Liver (tissue), 8 donors: ENCODE measurements at regions not wholly inside any gene's neighbourhood (a gene's known extent, or its start where the extent isn't known, plus 50 kb on each side); places are given as distances from the start of the nearest gene placed in this dataset.

Experiments
- DNase-seq: peaks from one replicate; pipeline ENCODE4 v3.0.0-alpha.2; 2017; ENCODE audit warnings: low spot score
- H3K27ac ChIP-seq, 2 donors: one replicate each; pipeline ENCODE4 v1.7.0; 2013; ENCODE audit warnings: inconsistent platforms in 2 of 2, low read length in 2 of 2, control low read depth in 1 of 2, low read depth in 1 of 2, mild to moderate bottlenecking in 1 of 2
- H3K27me3 ChIP-seq, 4 donors: one replicate each; pipeline versions ENCODE4 v1.6.1 to v1.7.0; 2013; ENCODE audit warnings: low read length in 3 of 4, inconsistent platforms in 1 of 4, mild to moderate bottlenecking in 1 of 4, moderate library complexity in 1 of 4; ENCODE audit not compliant: control insufficient read depth in 4 of 4, insufficient read depth in 4 of 4
- H3K36me3 ChIP-seq, 4 donors: one replicate each; pipeline versions ENCODE4 v1.6.1 to v1.7.0; 2013; ENCODE audit warnings: low read length in 3 of 4, mild to moderate bottlenecking in 3 of 4, low read depth in 1 of 4, moderate library complexity in 1 of 4; ENCODE audit not compliant: control insufficient read depth in 4 of 4, insufficient read depth in 3 of 4
- H3K4me1 ChIP-seq, 4 donors: one replicate each; pipeline versions ENCODE4 v1.6.1 to v1.7.0; 2013; ENCODE audit warnings: low read length in 3 of 4, mild to moderate bottlenecking in 3 of 4, moderate library complexity in 1 of 4; ENCODE audit not compliant: control insufficient read depth in 4 of 4, insufficient read depth in 4 of 4
- H3K4me3 ChIP-seq, 3 donors: one replicate each; pipeline versions ENCODE4 v1.6.1 to v1.7.0; 2013; ENCODE audit warnings: low read length in 3 of 3, control low read depth in 1 of 3, low read depth in 1 of 3, mild to moderate bottlenecking in 1 of 3
- H3K9ac ChIP-seq, 2 donors: one replicate each; pipeline ENCODE4 v1.7.0; 2013; ENCODE audit warnings: low read length in 2 of 2, mild to moderate bottlenecking in 2 of 2, moderate library complexity in 2 of 2, control low read depth in 1 of 2, low read depth in 1 of 2
- H3K9me3 ChIP-seq, 4 donors: one replicate each; pipeline versions ENCODE4 v1.6.1 to v1.7.0; 2013; ENCODE audit warnings: low read length in 3 of 4; ENCODE audit not compliant: control insufficient read depth in 4 of 4
- ATF3 ChIP-seq: IDR thresholded peaks from 2 replicates; pipeline ENCODE4 v1.6.1; 2016; ENCODE audit warnings: antibody characterized with exemption
- CTCF ChIP-seq: fragments of 150-350 bp; IDR thresholded peaks from 2 replicates; pipeline ENCODE4 v1.5.1; 2017; ENCODE audit warnings: improper control_type of control experiment, low read depth, low read length; ENCODE audit not compliant: missing input control
- EGR1 ChIP-seq, 2 donors: IDR thresholded peaks; 2 replicates each; pipeline ENCODE4 v1.6.1; 2016 to 2018; ENCODE audit warnings: antibody characterized with exemption in 2 of 2, low read depth in 2 of 2
- FOXA1 ChIP-seq: IDR thresholded peaks from 2 replicates; pipeline ENCODE4 v1.6.1; 2016; ENCODE audit warnings: antibody characterized with exemption
- FOXA2 ChIP-seq: IDR thresholded peaks from 2 replicates; pipeline ENCODE4 v1.6.1; 2016; ENCODE audit warnings: antibody characterized with exemption
- GABPA ChIP-seq, 2 donors: IDR thresholded peaks in 1 of 2; conservative IDR thresholded peaks in 1 of 2; 2 replicates each; pipeline ENCODE4 v1.6.1; 2016; ENCODE audit warnings: antibody characterized with exemption in 2 of 2, mild to moderate bottlenecking in 1 of 2, moderate library complexity in 1 of 2
- HNF4A ChIP-seq, 2 donors: conservative IDR thresholded peaks; 2 replicates each; pipeline ENCODE4 v1.6.1; 2016; ENCODE audit warnings: antibody characterized with exemption in 2 of 2, mild to moderate bottlenecking in 2 of 2
- HNF4G ChIP-seq: IDR thresholded peaks from 2 replicates; pipeline ENCODE4 v1.6.1; 2016; ENCODE audit warnings: antibody characterized with exemption
- JUND ChIP-seq, 2 donors: IDR thresholded peaks; 2 replicates each; pipeline ENCODE4 v1.6.1; 2016; ENCODE audit warnings: antibody characterized with exemption in 2 of 2
- MAX ChIP-seq: IDR thresholded peaks from 2 replicates; pipeline ENCODE4 v1.6.1; 2016; ENCODE audit warnings: antibody characterized with exemption
- NR2F2 ChIP-seq: IDR thresholded peaks from 2 replicates; pipeline ENCODE4 v1.6.1; 2016; ENCODE audit warnings: antibody characterized with exemption
- RAD21 ChIP-seq, 2 donors: IDR thresholded peaks; 2 replicates each; pipeline ENCODE4 v1.6.1; 2016; ENCODE audit warnings: antibody characterized with exemption in 2 of 2, mild to moderate bottlenecking in 2 of 2
- REST ChIP-seq: IDR thresholded peaks from 2 replicates; pipeline ENCODE4 v1.6.1; 2016; ENCODE audit warnings: antibody characterized with exemption, mild to moderate bottlenecking
- RXRA ChIP-seq, 2 donors: IDR thresholded peaks; 2 replicates each; pipeline ENCODE4 v1.6.1; 2017 to 2018; ENCODE audit warnings: antibody characterized with exemption in 2 of 2, mild to moderate bottlenecking in 1 of 2
- SP1 ChIP-seq: IDR thresholded peaks from 2 replicates; pipeline ENCODE4 v1.6.1; 2018; ENCODE audit warnings: antibody characterized with exemption, mild to moderate bottlenecking
- TAF1 ChIP-seq: conservative IDR thresholded peaks from 2 replicates; pipeline ENCODE4 v1.6.1; 2016; ENCODE audit warnings: antibody characterized with exemption, mild to moderate bottlenecking
- YY1 ChIP-seq: IDR thresholded peaks from 2 replicates; pipeline ENCODE4 v1.6.1; 2016; ENCODE audit warnings: antibody characterized with exemption, mild to moderate bottlenecking
- ZBTB33 ChIP-seq: IDR thresholded peaks from 2 replicates; pipeline ENCODE4 v1.6.1; 2016; ENCODE audit warnings: antibody characterized with exemption
- WGBS: extraction: QIAGEN DNeasy Blood & Tissue Kit; methylation state at CpG from one replicate; pipeline ENCODE4 v1.1.7; 2013; 5-methylcytosine and 5-hydroxymethylcytosine counted together
- donor health status: healthy.
- donor health status: healthy.
- donor health status: healthy.
- donor health status: healthy.
- donor health status: healthy.

GRCh38 chr20:51335329-51335841 lies 207.1 kb downstream of the NFATC2 start:
- no peaks in the 10 kb centered on the region for H3K4me1 ChIP-seq
- H3K9ac ChIP-seq, result no peak overlapping the region
- no peak overlapping the region for H3K27ac ChIP-seq
- WGBS, result 74% methylated on average over 8 of the region's 8 CpGs
- DNase-seq, result no peak
- no peaks in the 10 kb centered on the region for H3K9me3 ChIP-seq
- TF ChIP-seq SP1, result no peak
- no peak for TF ChIP-seq NR2F2
- no peak for TF ChIP-seq REST
- TF ChIP-seq JUND (IDR thresholded peaks at IDR 0.05), result no peak
- TF ChIP-seq CTCF, result no peak
- TF ChIP-seq GABPA (IDR thresholded peaks at IDR 0.05 in 1 of 2, conservative IDR thresholded peaks at IDR 0.05 in 1 of 2), result no peak
- TF ChIP-seq YY1, result no peak
- TF ChIP-seq FOXA1, result no peak
- no peaks in the 10 kb centered on the region for H3K36me3 ChIP-seq
- no peak overlapping the region for H3K4me3 ChIP-seq
- no peaks in the 10 kb centered on the region for H3K27me3 ChIP-seq

GRCh38 chr20:51334609-51335008 lies 207.9 kb downstream of the NFATC2 start:
- TF ChIP-seq HNF4G, result no peak
- no peak for TF ChIP-seq EGR1 (IDR thresholded peaks at IDR 0.05; ENCODE audit: low read depth in 2 of 2)
- TF ChIP-seq RAD21 (IDR thresholded peaks at IDR 0.05), result no peak
- TF ChIP-seq FOXA1, result no peak
- no peak for TF ChIP-seq MAX
- no peak for TF ChIP-seq YY1
- TF ChIP-seq RXRA (IDR thresholded peaks at IDR 0.05), result no peak
- TF ChIP-seq GABPA (IDR thresholded peaks at IDR 0.05 in 1 of 2, conservative IDR thresholded peaks at IDR 0.05 in 1 of 2), result no peak
- TF ChIP-seq SP1, result no peak
- TF ChIP-seq NR2F2, result no peak
- no peak for TF ChIP-seq ZBTB33
- no peak for TF ChIP-seq REST
- TF ChIP-seq HNF4A (conservative IDR thresholded peaks at IDR 0.05), result no peak
- no peak for TF ChIP-seq CTCF
- no peak for TF ChIP-seq JUND (IDR thresholded peaks at IDR 0.05)
- TF ChIP-seq TAF1, result no peak
- no peak for TF ChIP-seq FOXA2
- TF ChIP-seq ATF3, result no peak
- H3K27me3 ChIP-seq, result no peaks in the 10 kb centered on the region
- H3K9ac ChIP-seq, result no peak overlapping the region
- H3K27ac ChIP-seq, result no peak overlapping the region
- H3K4me3 ChIP-seq, result no peak overlapping the region
- no peaks in the 10 kb centered on the region for H3K4me1 ChIP-seq
- WGBS, result 89% methylated on average over 9 of the region's 9 CpGs
- H3K9me3 ChIP-seq, result no peaks in the 10 kb centered on the region
- no peaks in the 10 kb centered on the region for H3K36me3 ChIP-seq
- no peak for DNase-seq
